B cell (primary cell): ENCODE measurements at regions not wholly inside any gene's neighbourhood (a gene's known extent, or its start where the extent isn't known, plus 50 kb on each side); places are given as distances from the start of the nearest gene placed in this dataset.

Source experiments
- EZH2 ChIP-seq: IDR thresholded peaks from 2 replicates; pipeline ENCODE4 v1.6.1; 2012; ENCODE audit warnings: borderline replicate concordance, low read depth, mild to moderate bottlenecking, moderate library complexity, low read length; ENCODE audit not compliant: insufficient read depth, poor library complexity, severe bottlenecking
- TF ChIP-seq, protein P1 (sequence below): fragments of 200-600 bp; IDR thresholded peaks from one replicate; pipeline ENCODE4 v1.8.0; 2022; ENCODE audit warnings: antibody characterized with exemption, mild to moderate bottlenecking

DNA sequence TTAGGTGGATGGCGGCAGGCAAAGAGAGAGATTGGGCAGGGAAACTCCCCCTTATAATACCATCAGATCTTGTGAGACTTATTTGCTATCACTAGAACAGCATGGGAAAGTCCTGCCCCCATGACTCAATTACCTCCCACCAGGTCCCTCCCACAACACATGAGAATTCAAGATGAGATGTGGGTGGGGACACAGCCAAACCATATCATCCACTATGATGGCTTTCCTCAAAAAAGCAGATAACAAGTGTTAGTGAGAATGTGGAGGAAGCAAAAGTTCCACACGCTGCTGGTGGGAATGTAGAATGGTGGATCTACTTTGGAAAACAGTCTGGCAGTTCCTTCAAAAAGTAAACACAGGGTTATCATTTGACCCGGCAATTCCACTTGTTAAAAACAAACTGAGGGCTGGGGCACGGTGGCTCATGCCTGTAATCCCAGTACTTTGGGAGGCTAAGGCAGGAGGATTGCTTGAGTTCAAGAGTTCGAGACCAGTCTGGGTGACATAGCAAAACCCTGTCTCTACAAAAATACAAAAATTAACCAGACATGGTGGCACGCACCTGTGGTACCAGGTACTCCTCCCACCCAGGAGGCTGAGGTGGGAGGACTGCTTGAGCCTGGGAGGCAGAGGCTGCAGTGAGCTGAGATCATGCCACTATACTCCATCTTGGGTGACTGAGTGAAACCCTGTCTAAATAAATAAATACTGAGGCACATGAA, 161.4 kb upstream of the EEPD1 start:
- TF ChIP-seq, protein P1, sequence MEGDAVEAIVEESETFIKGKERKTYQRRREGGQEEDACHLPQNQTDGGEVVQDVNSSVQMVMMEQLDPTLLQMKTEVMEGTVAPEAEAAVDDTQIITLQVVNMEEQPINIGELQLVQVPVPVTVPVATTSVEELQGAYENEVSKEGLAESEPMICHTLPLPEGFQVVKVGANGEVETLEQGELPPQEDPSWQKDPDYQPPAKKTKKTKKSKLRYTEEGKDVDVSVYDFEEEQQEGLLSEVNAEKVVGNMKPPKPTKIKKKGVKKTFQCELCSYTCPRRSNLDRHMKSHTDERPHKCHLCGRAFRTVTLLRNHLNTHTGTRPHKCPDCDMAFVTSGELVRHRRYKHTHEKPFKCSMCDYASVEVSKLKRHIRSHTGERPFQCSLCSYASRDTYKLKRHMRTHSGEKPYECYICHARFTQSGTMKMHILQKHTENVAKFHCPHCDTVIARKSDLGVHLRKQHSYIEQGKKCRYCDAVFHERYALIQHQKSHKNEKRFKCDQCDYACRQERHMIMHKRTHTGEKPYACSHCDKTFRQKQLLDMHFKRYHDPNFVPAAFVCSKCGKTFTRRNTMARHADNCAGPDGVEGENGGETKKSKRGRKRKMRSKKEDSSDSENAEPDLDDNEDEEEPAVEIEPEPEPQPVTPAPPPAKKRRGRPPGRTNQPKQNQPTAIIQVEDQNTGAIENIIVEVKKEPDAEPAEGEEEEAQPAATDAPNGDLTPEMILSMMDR, result no peak
- TF ChIP-seq EZH2, result no peak
